Left lung (tissue), 4 donors: ENCODE measurements at regions not wholly inside any gene's neighbourhood (a gene's known extent, or its start where the extent isn't known, plus 50 kb on each side); places are given as distances from the start of the nearest gene placed in this dataset.

ENCODE experiments used
- ATAC-seq: fragments of 200-7000 bp; cut with Tn5 transposase; one replicate; pipeline ENCODE4 v1.9.1; 2020; ENCODE audit warnings: moderate library complexity
- DNase-seq, 4 donors: peaks; one replicate each; pipeline ENCODE4 v3.0.0-alpha.2; 2013 to 2020
- H3K27ac ChIP-seq, 2 donors: fragments of 200-600 bp; sonication (generic) in 1 of 2; one replicate each; pipeline versions ENCODE4 v1.5.0 to v1.8.0; 2020 to 2021
- H3K27me3 ChIP-seq, 2 donors: fragments of 200-600 bp; sonication (generic) in 1 of 2; one replicate each; pipeline versions ENCODE4 v1.5.0 to v1.8.0; 2020 to 2021
- H3K36me3 ChIP-seq, 2 donors: fragments of 200-600 bp; sonication (generic) in 1 of 2; one replicate each; pipeline versions ENCODE4 v1.5.0 to v1.8.0; 2020 to 2021
- H3K4me1 ChIP-seq, 2 donors: fragments of 200-600 bp; one replicate each; pipeline ENCODE4 v1.8.0; 2021
- H3K4me3 ChIP-seq, 2 donors: fragments of 200-600 bp; sonication (generic) in 1 of 2; one replicate each; pipeline versions ENCODE4 v1.5.0 to v1.8.0; 2020 to 2021; ENCODE audit warnings: mild to moderate bottlenecking in 1 of 2
- H3K9me3 ChIP-seq, 2 donors: fragments of 200-600 bp; sonication (generic) in 1 of 2; one replicate each; pipeline versions ENCODE4 v1.5.0 to v1.8.0; 2020 to 2021
- intact Hi-C, 2 donors: fragments of 100-400 bp; cut with DNase I; formaldehyde crosslinking; loops; one replicate each; pipeline versions ENCODE4 v1.11.2 to v1.14.2; 2022
- TF ChIP-seq, protein P1 (sequence below), 2 donors: fragments of 200-600 bp; sonication (generic) in 1 of 2; IDR thresholded peaks; one replicate each; pipeline versions ENCODE4 v1.5.0 to v1.8.0; 2021; ENCODE audit warnings: antibody characterized with exemption in 2 of 2
- donor health status: DM: no; HTN: yes; CAD: no.
- donor health status: DM: no; HTN: no; CAD: no.

DNA sequence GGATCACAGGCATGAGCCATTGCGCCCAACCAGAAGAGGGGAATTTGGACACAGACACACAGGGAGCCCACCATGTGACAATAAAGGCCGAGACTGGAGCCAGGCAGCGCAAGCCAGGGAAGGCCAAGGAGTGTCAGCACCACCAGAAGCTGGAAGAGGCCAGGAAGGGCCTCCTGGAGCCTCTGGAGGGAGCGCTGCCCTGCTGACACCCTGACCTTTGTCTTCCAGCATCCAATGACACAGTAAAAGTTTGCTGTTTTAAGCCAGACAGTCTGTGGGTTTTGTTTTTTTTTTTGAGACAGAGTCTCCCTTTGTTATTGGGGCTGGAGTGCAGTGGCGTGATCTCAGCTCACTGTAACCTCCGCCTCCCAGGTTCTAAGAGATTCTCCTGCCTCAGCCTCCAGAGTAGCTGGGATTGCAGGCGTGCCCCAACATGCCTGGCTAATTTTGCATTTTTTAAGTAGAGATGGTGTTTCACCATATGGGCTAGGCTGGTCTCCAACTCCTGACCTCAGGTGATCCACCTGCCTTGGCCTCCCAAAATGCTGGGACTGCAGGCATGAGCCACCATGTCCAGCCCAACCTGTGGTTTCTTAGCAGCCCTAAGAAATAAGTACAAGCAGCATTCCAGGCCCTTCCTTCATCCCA is 215.8 kb downstream of the CTTN start:
- Histone ChIP-seq H3K9me3 (peaks cover 0 to 15% of the 10 kb centered on the region in 2 donors), H3K36me3 (no peaks in the 10 kb centered on the region), H3K27me3 (peaks cover 0 to 18% of the 10 kb centered on the region in 2 donors), H3K27ac (no peak overlapping the region), H3K4me3 (no peak overlapping the region), H3K4me1 (no peaks in the 10 kb centered on the region)
- TF ChIP-seq, protein P1, sequence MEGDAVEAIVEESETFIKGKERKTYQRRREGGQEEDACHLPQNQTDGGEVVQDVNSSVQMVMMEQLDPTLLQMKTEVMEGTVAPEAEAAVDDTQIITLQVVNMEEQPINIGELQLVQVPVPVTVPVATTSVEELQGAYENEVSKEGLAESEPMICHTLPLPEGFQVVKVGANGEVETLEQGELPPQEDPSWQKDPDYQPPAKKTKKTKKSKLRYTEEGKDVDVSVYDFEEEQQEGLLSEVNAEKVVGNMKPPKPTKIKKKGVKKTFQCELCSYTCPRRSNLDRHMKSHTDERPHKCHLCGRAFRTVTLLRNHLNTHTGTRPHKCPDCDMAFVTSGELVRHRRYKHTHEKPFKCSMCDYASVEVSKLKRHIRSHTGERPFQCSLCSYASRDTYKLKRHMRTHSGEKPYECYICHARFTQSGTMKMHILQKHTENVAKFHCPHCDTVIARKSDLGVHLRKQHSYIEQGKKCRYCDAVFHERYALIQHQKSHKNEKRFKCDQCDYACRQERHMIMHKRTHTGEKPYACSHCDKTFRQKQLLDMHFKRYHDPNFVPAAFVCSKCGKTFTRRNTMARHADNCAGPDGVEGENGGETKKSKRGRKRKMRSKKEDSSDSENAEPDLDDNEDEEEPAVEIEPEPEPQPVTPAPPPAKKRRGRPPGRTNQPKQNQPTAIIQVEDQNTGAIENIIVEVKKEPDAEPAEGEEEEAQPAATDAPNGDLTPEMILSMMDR (IDR thresholded peaks at IDR 0.05): no peak
- ATAC-seq: no peak
- intact Hi-C loops: no loop called here
- no peak for DNase-seq

- Histone ChIP-seq H3K9me3 (peaks cover 0 to 15% of the 10 kb centered on the region in 2 donors), H3K27me3 (peaks cover 0 to 14% of the 10 kb centered on the region in 2 donors), H3K4me3 (no peak overlapping the region), H3K36me3 (no peaks in the 10 kb centered on the region), H3K27ac (no peak overlapping the region), H3K4me1 (no peaks in the 10 kb centered on the region)
- DNase-seq (no peak), ATAC-seq (no peak)
- TF ChIP-seq, protein P1 (IDR thresholded peaks at IDR 0.05): no peak
- intact Hi-C loops: no loop called here
Observed at GRCh38 chr11:70615036-70615875, 216.9 kb downstream of the CTTN start.

- intact Hi-C loops: no loop called here
- H3K27me3 ChIP-seq: peaks cover 0 to 14% of the 10 kb centered on the region in 2 donors
- DNase-seq (no peak), ATAC-seq (no peak)
- no peaks in the 10 kb centered on the region for H3K4me1 ChIP-seq
- TF ChIP-seq, protein P1 (IDR thresholded peaks at IDR 0.05): no peak
- H3K36me3 ChIP-seq: no peaks in the 10 kb centered on the region
- peaks cover 0 to 15% of the 10 kb centered on the region in 2 donors for H3K9me3 ChIP-seq
- H3K27ac ChIP-seq: no peak overlapping the region
- H3K4me3 ChIP-seq: no peak overlapping the region
Observed at GRCh38 chr11:70616317-70616716, 218.0 kb downstream of the CTTN start.

DNA sequence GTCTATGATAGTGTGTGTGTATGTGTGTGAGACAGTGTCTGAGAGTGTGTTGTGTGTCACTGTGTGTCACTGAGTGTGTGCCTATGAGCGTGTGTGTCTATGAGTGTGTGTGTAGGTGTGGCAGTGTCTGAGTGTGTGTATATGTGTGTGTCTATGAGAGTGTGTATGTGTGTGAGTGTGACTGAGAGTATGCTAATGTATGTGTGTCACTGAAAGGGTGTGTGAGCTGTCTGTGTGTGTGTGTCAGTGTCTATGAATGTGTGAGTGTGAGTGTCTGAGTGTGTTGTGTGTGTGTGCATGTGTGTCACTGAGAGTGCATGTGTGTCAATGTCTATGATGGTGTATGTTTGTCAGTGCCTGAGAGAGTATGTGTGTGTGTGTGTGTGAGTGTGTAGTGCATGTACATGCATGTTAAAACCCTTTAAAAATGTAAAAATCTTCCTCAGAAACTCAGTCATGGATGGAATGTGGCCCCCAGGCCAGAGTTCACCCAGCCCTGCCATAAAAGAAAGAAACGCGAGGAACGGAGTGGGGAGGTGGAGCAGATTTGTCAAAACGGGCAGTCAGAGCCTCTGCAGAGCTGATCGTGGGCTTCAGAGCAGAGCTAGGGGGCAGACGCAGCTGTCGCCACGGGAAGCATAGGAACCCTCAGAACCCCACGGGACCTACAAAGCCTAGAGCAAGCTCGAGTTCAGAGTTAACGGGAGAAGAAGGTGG is 218.8 kb downstream of the CTTN start:
- H3K4me1 ChIP-seq: no peaks in the 10 kb centered on the region
- intact Hi-C loops: no loop called here

More for the DNA sequence above, 218.8 kb downstream of the CTTN start:
- Histone ChIP-seq H3K27ac (no peak overlapping the region), H3K9me3 (peaks cover 0 to 15% of the 10 kb centered on the region in 2 donors), H3K4me3 (no peak overlapping the region), H3K27me3 (peaks cover 0 to 7% of the 10 kb centered on the region in 2 donors), H3K36me3 (no peaks in the 10 kb centered on the region)
- TF ChIP-seq, protein P1 (IDR thresholded peaks at IDR 0.05): no peak
- DNase-seq (no peak), ATAC-seq (no peak)
